Astrocyte of the cerebellum (primary cell): ENCODE measurements at regions not wholly inside any gene's neighbourhood (a gene's known extent, or its start where the extent isn't known, plus 50 kb on each side); places are given as distances from the start of the nearest gene placed in this dataset.

Source experiments
- DNase-seq: peaks from one replicate; pipeline ENCODE4 v3.0.0-alpha.2; 2011; ENCODE audit warnings: low read depth
- H3K4me3 ChIP-seq: 2 replicates; pipeline ENCODE4 v1.5.1; 2011; ENCODE audit warnings: mild to moderate bottlenecking, low read depth, low read length, moderate library complexity
- in situ Hi-C: cut with HindIII; loops from 2 replicates; pipeline ENCODE4 v1.10.0; 2017; ENCODE audit warnings: low sequenced_read_pairs
- TF ChIP-seq, protein P1 (sequence below): IDR thresholded peaks from 2 replicates; pipeline ENCODE4 v1.5.1; 2012; ENCODE audit warnings: low read length, low read depth, moderate library complexity, mild to moderate bottlenecking; ENCODE audit errors: missing control alignments

DNA sequence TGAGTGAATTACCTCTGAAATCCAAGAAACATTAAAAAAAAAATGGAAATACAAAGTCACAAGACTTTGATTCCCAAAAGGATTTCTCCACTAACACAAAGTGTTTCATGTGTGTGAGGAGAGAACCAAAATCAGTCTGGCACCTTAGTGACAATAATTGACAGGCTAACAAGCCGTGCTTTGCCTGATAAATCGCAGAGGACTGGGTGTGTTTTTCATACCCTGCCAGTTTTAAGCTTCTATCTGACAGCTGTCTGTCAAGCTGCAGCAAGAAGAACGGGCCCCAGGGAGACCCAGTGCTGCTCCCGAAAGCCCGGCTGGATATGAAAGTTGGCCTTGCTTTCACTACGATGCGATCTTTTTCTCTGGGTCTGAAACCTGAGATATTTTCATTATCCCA, 101.6 kb upstream of the KCNK2 start:
- TF ChIP-seq, protein P1, sequence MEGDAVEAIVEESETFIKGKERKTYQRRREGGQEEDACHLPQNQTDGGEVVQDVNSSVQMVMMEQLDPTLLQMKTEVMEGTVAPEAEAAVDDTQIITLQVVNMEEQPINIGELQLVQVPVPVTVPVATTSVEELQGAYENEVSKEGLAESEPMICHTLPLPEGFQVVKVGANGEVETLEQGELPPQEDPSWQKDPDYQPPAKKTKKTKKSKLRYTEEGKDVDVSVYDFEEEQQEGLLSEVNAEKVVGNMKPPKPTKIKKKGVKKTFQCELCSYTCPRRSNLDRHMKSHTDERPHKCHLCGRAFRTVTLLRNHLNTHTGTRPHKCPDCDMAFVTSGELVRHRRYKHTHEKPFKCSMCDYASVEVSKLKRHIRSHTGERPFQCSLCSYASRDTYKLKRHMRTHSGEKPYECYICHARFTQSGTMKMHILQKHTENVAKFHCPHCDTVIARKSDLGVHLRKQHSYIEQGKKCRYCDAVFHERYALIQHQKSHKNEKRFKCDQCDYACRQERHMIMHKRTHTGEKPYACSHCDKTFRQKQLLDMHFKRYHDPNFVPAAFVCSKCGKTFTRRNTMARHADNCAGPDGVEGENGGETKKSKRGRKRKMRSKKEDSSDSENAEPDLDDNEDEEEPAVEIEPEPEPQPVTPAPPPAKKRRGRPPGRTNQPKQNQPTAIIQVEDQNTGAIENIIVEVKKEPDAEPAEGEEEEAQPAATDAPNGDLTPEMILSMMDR, result no peak
- DNase-seq, result no peak
- in situ Hi-C loops, result no loop called here
- H3K4me3 ChIP-seq, result no peak overlapping the region

DNA sequence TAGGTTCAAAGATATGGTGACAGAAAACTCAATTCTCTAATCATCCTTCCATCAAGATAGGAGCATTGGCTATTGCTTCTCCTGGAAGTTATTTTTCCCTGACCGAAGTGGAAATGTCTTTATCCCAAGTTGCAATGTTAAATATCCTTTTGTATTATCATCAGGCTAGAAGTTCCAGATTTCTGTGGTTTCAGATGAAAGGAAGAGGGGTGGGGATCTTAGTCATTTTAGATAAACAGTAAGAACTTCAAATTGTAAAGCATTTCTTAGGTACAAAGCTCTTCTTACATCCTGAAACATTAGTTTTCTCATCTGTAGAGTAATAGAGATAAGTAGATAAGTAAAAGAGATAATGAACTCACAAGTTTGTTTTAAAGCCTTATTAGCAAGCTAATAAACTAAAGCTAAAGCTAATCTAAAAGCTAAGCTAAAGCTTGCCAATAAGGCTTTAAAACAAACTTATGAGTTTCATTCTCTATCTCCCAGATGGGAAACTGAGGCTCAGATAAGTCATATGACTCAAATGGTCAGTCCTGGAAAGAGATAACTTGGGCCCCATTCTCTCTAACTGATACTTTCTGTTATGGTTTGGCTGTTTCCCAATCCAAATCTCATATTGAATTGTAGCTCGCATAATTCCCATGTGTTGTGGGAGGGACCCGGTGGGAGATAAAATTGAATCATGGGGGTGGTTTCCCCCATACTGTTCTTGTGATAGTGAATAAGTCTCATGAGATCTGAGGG, 99.2 kb upstream of the KCNK2 start:
- DNase-seq, result peak; percentile 53
- in situ Hi-C loops, result no loop called here
- H3K4me3 ChIP-seq, result no peak overlapping the region
- TF ChIP-seq, protein P1, result no peak

DNA sequence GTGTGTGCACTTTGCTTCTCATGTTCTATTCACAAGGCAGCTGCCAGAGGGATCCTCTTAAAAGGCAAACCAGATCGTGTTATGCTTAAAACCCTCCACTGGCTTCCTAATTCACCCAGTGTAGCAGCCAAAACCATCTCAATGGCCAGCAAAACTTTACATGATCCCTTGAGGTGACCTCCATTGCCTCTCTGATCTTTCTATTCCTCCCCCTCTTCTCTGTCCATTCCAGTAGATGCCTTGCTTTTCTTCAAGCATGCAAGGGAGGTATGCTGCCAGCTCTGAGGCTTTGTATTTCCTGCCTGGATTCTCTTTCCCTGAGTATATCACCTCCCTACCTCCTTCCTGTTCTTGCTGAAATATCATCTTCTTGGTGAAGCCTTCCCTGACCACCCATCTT, 93.2 kb upstream of the KCNK2 start:
- TF ChIP-seq, protein P1, result no peak
- no peak overlapping the region for H3K4me3 ChIP-seq
- in situ Hi-C loops, result no loop called here
- DNase-seq, result peak; percentile 49

DNA sequence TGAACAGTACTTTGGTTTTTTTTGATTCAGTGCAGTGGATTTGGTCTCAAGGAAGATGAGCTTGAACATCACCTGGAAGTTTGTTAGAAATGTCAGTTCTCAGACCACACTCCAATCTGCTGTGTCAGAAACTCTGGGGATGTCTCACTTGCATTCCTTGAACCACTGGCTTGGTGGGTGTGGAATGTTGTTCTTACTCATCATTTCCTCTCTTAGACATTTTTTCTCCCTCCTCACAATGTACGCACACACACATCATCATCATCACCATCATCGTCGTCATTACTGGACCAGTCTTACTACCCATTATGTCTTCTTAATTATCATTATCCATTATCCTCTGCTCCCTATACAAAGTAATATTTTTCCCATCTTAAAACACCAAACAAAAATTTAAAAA, 91.9 kb upstream of the KCNK2 start:
- peak; percentile 71 for DNase-seq
- no peak overlapping the region for H3K4me3 ChIP-seq
- TF ChIP-seq, protein P1, result no peak
- in situ Hi-C loops, result no loop called here

DNA sequence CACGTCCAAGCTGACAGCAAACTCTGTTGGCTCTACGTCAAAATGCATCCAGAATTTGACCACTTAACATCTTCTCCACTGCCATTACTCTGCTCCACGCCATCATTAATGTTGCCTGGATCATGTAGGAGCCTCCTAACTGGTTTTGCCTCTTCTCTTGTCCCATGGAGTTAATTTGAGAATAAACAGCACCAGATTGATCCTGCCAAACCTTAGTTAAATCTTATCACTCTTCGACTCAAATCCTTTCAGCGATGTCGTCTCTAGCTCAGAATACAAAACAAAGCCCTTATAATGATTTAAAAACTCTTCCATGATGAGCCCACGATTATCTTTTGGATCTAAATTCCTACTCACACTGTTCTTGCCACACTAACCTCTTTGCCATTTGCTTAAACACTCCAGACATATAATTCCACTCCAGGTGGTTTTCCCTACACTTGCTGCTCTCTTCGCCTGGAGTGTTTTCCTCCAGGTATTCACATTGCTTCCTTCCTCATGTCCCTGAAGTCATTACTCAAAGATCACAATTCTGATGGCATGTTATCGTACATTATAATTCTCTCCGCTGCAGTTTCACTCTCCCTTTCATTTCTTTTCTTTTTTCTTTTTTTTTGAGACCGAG, 90.7 kb upstream of the KCNK2 start:
- TF ChIP-seq, protein P1, result no peak
- DNase-seq, result no peak
- H3K4me3 ChIP-seq, result no peak overlapping the region
- in situ Hi-C loops, result no loop called here

DNA sequence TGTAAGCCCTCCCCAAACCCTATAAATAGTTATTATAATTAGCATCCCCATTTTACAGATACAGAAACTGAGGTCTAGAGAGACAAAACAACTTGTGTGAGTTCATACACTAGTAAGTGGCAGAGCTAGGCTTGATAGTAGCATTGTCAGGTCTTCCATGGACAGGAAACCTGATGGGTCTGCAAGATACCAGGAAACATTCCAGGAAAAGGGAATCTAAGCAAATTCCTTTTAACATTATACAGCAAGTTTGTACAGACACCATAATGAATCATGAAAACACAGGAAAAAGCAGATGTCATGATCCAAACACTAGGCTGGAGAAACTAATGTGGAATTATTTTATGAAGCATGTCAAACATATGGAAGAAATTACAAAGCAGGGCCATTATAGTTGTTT, 89.1 kb upstream of the KCNK2 start:
- DNase-seq, result no peak
- H3K4me3 ChIP-seq, result no peak overlapping the region
- TF ChIP-seq, protein P1, result no peak
- in situ Hi-C loops, result no loop called here
